ENCODE measurements at regions not wholly inside any gene's neighbourhood (a gene's known extent, or its start where the extent isn't known, plus 50 kb on each side); places are given as distances from the start of the nearest gene placed in this dataset.

DNA sequence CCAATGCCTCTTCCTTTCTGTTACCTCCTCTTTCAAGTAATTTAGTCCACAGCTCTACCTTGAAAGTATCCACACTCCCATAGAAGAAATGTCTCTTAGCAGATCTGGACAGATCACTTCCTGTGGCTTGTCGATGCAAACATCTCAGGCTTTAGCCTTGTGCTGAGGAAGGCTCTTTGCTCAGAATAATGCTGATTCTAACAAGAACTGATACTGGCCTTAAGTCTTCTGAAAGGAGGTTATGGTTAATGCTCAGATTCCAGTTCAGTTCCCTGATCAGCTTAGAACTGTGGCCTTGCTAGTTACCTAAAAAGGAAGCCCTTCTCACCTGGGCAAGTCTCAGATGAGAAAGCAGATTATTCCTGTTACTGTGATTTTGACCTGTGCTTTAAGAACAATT lies 230.1 kb upstream of the FAT4 start:
- TF ChIP-seq, protein P1, sequence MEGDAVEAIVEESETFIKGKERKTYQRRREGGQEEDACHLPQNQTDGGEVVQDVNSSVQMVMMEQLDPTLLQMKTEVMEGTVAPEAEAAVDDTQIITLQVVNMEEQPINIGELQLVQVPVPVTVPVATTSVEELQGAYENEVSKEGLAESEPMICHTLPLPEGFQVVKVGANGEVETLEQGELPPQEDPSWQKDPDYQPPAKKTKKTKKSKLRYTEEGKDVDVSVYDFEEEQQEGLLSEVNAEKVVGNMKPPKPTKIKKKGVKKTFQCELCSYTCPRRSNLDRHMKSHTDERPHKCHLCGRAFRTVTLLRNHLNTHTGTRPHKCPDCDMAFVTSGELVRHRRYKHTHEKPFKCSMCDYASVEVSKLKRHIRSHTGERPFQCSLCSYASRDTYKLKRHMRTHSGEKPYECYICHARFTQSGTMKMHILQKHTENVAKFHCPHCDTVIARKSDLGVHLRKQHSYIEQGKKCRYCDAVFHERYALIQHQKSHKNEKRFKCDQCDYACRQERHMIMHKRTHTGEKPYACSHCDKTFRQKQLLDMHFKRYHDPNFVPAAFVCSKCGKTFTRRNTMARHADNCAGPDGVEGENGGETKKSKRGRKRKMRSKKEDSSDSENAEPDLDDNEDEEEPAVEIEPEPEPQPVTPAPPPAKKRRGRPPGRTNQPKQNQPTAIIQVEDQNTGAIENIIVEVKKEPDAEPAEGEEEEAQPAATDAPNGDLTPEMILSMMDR (conservative IDR thresholded peaks at IDR 0.05), result no peak
- no peak for TF ChIP-seq ZFX (IDR thresholded peaks at IDR 0.05)
